COLO668 (cell line): ENCODE measurements at regions not wholly inside any gene's neighbourhood (a gene's known extent, or its start where the extent isn't known, plus 50 kb on each side); places are given as distances from the start of the nearest gene placed in this dataset.
"Not testable (repeated sequence)": the region's sequence is repeated elsewhere in the genome, so short reads cannot be mapped to it uniquely, and the experiment has no call there.

Experiments used
- DNase-seq: peaks from one replicate; lab custom pipeline; 2025; ENCODE audit not compliant: unreplicated experiment; lab: John Stamatoyannopoulos, UW

DNA sequence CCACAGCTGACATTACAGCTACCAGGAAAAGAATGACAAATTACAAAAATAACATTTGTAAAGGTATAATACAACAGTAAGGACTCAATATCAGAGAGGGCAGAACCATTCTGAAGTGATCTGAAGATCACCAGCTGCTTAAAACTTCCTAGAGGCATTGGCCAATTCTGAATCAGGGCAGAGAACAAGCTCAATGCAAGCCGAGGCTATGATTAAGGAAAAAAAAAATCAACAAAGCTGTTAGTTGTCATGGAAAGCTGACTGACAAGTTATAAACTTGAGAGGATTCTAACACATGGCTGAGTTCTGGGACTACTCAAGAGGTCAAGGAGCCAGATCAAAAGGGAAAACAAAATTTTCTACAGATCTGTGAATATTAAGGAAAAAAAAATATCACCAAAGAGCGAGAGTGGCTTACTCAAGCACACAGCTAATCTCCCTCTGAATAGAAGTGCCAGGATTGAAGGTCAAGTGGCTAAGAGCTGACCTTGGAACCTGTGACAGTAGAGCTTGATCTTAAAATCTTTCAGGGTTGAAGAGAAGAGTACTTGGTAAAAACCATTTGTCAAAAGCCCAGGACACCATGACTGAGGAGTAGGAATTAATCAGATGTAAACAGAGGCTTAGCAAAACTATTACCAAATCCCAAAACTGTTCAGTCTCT is 383.4 kb downstream of the USP25 start:
- no peak for DNase-seq

DNA sequence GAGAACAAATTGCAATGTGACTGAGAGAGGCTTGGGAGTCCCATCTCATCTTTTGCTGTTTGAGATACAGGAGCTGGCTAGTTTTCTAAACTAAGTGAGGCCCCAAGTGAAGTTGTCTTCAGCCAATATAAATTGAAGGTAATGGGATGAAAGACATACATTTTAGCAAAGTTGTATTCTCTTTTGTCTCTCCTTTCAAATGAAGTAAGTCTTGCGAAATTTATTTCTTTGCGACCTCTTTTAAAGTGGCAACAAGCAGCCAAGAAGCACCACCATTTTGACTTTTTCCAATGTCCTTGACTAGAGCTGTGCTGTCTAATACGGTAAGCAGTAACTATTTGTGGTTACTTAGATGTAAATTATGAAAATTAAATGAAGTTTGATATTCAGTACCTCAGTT is 385.7 kb downstream of the USP25 start:
- DNase-seq: no peak

DNA sequence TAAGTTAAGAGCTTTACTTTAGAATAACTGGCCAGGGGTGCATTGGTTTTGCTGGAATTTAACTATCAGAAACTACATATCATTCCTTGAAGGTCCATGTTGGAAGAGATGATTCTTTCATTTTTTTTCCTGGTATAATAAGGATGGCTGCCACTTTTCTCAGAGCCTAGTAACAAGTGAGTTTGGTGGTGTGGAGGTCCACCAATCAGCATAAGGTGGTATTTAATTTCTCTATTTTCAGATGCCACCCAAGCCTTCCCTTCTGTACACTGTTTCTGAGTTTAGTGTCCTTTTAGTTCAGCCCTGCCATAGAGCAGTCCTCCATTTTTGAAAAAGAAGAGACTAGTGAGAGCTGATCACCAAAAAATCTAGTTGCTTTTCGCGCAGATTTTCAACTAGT is 386.3 kb downstream of the USP25 start:
- DNase-seq: no peak

DNA sequence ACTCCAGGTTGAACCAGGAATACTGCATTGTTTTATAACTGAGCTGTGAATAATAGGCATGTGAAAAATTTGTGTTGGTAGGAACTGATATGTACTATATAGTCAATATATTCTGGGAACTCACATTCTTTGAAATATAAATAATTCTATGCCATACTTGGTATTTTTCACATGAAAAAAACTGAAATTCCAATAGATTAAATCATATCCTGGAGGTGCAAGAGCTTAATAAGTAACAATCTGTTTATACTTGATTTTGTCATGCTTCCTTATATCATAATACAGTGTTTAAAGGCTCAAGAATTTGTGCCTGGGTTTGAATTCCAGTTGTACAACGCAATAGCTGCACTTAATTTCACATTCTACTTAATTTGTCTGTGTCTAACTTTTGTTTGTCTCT is 387.0 kb downstream of the USP25 start:
- no peak for DNase-seq

DNA sequence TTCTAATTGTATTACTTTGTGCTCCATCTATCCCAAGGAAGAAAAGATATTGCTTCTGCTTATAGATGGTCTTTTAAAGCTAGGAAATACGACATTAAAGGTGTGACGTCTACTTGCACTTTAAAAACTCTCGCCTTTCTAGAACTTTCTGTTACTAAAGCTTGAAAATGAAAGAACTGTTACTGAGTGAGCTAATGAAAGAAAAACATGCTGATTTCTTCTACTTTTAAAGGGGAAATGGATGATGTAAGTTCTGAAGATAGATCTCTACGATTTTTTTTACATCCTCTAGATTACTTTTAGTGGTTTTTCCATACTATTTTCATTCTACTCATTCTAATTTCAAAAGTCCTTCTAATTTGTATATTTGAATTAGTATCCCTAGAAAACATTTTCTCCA is 387.5 kb downstream of the USP25 start:
- no peak for DNase-seq

DNA sequence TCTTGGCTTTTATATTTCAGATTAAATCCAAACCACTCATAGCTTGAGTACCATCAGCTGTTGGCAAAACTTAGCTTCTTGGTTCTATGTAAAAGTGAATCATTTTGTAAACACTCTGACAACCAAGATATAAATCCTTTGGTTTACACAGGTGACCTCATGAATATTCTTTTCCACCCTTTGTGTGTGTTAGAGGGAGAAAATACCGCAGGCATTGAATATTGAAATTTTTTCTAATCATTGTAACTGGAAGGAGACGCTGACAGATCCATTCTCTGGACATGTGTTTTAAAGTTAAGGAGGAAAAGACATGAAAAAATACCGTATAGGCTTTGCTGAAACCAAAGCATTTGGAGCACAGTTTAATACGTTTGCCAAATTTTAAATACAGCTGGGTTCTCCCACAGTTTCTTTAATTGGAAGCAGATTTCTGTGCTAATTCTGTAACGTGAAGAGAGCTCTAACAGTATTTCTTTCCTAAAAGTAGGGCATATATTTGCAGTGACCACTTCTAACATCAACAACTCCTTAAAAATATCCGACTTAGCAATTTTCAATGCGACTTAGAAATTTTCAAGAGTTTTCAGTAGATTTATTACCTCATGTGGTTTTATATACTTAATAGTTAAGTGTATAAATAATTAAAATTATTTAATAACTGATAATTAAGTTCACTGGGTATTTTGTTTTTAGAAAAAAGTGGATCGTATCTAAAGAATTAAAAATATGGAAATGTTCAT is 388.2 kb downstream of the USP25 start:
- no peak for DNase-seq

DNA sequence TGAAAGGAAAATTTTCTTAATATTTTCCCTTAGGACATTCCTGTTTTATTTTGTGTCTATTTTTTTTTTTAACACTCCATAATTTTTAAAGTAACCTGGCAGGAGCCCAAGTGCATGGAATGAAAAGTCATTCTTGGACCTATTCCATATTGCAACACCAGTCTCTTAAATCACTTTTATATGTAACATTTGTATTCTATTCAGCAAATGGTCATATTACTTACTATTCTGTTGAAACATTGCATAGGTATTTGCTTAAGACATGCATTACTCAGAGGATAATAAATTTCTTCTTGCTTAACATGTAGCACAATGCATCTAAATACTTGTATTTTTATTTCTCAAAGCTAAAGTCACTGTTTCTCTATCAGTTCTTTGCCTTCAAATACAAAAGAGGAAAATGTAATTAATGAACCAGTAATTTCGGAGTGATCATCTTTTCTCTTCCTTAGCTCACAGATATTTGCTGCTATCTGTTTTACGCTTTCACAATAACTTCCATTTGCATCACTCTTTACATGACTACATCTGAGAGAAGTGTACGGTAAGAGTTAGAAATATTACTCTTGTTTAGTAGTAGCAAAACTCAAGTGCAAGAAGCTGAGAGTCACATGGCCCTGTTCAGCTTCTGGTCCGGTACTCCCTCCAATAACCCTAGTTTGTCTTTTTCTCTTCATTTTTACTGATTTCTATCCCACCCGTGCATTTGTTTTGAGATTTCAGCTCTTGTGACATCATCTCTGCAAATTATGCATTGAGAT is 394.8 kb downstream of the USP25 start:
- DNase-seq: no peak

DNA sequence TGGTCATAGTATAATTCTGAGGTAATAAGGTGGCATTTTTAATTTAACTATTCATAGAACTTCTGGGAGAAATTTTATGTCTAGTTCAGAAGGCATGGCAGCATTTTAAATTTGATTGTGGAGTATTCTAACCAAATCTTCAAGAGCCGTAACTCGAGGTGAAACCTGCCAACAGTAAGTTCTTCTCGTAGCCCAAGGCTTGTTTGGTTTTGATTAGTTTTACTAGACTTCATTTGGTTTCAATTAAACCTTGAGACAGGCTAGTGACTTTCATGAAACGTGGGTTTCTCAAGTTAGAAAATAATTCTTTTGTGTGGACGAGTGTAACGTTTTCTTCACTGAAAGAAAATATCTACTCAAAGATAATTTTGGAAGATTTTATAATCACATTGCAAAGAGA is 395.5 kb downstream of the USP25 start:
- no peak for DNase-seq

DNA sequence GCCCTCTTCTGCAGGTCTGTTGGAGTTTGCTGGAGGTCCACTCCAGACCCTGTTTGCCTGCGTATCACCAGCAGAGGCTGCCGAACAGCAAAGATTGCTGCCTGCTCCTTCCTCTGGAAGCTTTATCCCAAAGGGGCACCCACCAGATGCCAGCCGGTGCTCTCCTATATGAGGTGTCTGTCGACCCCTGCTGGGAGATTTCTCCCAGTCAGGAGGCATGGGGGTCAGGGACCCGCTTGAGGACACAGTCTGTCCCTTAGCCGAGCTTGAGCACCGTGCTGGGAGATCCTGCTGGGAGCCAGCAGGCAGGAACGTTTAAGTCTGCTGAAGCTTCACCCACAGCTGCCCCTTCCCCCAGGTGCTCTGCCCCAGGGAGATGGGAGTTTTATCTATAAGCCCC is 402.7 kb downstream of the USP25 start:
- not testable (repeated sequence) for DNase-seq

DNA sequence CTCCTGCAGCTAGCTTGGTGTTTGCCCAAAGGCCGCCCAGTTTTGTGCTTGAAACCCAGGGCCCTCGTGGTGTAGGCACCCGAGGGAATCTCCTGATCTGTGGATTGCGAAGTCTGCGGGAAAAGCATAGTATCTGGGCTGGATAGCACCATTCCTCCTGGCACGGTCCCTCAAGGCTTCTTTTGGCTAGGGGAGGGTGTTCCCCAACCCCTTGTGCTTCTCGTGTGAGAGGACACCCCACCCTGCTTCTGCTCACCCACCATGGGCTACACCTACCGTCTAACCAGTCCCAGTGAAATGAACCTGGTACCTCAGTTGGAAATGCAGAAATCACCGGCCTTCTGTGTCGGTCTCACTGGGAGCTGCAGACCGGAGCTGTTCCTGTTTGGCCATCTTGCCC is 403.5 kb downstream of the USP25 start:
- DNase-seq: no peak

DNA sequence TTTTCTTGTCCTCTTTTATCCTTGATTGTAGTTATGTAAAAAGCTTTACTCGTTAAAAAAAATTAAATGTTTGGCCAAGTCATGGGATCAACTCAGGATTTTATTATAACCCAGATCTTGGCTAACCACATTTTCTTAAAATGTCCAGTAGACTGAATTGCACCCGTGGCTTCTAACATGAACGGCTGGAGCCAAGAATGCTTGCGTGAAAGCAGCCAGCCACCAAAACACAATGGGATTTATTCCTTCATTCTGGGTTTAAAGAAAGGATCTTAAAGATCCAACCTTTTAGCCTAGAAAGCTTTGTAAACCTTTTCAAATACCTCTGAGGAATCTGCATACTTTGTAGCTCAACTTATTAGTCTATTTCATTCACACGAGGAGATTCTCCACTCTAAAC is 404.4 kb downstream of the USP25 start:
- DNase-seq: no peak

DNA sequence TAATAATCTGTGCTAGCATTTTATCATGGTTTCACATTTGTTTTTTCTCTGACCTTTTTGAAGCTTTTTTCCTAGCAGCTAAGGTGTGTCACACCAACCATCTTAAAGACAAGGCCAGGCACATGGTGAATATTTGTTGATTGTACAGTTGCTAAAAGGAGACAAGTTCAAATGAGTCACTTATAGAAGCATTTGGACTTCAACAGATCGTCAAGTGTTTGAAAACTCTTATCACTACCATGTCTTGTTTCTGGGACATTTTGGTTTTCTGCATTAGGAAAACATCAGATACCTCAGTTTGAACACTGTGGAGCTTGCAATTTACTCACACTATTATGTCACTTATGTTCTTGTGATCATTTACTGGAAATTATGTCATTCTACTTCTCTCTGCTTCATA is 407.3 kb downstream of the USP25 start:
- DNase-seq: no peak

DNA sequence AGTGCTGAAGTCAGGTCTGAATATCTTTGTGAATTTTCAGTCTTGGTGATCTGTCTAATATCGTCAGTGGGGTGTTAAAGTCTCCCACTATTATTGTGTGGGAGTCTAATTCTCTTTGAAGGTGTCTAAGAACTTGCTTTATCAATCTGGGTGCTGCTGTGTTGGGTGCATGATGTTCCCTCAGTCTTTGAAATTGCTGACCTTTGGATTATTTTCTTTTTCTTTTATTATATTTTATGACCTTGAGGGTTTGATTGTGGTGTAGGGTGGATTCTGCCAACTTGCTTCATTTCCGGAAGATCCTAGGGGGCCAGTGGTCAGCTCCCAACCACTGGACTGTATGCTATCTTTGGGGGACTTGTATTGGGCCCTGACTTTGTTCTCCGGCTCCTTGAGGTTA is 415.3 kb downstream of the USP25 start:
- no peak for DNase-seq

DNA sequence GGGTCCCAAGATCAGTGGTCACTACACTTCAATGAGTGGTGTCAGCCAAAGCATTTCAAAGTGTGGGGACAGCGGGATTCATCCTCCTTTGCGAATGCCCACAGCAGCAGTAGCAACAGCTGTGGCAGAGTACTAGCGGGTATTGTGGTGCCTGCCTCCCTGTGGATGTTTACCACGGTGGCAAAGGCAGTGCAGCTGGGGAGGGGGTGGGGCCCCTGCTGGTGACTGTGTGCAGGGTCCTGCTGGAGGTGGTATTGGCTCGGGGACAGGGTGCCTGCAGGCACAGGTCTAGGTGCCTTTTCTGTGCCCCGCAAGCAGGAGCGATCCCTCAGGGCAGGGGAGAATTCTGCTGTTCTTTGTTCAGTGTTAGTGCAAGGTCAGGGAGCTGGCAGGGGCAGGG is 415.7 kb downstream of the USP25 start:
- DNase-seq: no peak

DNA sequence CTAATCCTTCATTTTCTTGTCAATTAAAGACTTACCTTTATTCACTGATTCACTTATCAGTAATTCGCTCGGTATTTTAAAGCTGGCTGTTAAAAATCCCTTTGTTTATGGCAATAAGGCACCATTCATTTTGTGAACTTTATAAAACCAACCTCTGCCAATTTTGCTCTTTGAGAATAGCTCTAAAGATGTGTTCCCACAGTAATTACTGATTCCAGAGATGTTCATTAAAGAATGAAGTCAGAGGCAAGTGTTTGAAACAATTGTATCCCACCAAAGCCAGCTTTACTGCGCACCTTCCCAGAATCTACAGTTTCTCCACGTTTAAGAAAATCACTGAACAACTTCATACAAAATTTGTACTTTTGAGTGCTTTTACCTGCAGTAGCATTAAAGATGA is 424.5 kb downstream of the USP25 start:
- DNase-seq: no peak

DNA sequence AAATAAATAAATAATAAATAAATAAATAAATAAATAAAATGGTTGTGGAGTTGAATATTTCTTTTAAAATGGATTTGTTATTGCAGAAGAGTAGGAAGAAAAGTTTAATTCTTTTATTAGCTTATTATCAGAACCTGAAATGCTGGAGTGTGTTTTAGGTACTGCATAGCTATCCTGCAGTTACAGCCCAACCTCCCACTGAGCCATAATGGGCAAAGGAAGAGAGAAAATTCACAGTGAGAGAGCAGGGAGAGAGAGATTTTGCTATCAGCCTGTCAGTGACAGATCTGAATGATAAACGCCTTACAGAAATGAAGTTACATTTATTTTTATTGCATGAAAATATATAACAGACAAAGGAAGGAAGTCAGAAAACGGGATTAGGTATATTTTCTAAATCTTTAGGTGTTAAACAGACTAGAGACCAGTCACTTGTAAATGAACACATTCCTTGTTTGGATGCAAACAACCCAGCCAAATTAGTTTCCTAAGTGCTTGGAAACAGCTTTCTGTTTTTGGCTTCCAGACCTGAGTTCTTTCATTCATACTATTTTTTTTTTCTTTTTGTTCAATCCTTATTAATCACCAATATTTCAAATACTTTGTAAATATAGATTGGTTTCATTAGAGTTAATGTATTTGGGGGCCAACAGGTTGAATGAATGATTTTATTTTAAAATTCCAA is 425.3 kb downstream of the USP25 start:
- no peak for DNase-seq

DNA sequence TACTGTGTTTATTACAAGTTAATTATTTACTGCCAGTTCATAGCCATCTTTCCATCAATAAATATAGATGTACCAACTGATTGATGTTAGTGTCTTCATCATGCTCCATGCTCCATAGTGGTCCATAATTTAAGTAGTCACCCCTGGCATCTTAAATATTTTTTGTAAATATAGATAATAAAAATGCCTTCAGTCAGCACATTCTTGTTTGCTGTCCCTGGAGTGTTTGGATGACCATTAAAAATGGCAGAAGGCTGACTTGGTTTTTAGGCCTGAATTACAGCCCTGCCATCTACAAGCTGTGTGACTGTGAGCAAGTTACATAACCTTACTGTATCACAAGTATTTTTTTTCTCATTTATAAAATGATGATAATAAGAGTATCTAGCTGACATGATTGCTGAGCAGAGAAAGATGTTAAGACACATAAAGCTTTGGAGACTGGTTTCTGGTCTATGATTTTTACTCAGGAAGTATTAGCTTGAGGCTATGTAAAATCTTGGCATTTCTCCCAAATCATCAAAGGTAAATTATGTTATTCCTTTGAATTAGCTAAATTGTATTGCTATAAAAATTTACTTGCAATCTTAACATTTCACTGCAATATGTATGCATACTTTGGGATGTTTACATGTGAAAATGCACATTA is 427.2 kb downstream of the USP25 start:
- DNase-seq: no peak

DNA sequence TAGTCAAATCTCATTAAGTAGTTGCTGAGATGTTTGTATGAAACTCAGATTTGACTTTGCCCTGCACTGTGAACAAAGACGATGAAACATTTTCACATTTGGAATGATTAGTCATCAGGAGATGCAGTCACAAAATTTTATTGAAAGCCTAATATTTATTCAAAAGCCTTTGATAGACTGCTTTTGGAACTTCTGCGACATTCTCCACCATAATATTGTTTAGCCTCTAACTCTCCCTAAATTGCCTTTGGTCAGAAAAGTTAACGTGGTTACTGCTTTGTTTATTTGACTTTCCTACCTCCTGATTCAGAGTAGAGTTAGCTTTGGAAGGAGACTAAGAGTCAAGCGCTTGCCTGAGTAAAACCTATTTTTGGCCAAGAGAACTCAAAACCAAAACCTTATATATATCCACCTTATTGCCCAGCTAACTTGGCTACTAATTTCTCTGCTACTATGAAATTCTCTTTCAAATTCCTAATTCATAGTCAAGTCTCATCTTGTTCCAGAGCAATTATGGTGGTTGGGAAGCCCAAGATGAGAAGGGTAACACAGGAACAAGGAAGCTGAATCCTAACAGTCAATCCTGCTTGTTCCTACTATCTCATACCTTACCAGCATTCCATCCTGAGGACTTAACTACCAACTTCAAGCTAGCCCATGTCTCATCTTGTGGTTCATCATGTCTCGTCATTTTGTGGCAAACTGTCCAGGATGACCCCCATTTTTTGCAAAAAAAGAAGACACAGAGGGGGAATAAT is 429.6 kb downstream of the USP25 start:
- no peak for DNase-seq

DNA sequence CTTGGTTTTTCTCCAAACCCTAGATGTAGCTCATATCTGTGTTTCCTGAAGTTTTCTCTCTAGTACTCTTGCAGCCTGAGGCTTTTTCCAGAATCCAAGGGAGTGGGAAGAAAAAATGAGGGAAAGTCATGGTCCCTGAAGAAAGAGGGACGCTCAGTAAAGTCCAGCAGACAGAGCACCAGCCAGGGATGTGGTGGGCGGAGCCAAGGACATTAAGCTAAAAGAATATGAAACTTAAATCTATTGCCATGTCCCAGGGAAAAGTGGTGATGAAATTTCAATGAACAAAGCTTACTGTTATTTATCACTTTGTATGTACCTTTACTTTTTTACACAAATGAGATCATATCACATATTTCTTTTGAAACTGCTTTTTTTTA is 430.2 kb downstream of the USP25 start:
- no peak for DNase-seq

DNA sequence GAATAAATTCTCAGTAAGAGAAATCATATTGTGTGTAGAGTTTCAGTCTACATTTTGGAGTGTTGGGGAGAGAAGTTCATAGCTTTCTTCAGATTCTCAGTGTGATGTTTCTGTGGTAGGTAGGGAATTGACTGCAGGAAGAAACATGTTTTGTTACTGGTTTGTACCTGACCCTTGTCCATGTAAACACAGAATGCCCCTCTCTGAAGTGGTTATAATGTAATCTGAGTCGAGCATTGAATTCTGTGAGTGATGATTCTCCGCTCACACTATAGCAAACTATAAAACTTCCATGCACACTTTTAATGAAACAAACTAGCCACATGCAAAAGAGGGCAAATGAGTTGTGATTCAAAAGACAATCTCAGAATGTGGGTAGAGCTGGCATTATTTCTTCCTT is 433.2 kb downstream of the USP25 start:
- DNase-seq: no peak
